ENCODE measurements at regions not wholly inside any gene's neighbourhood (a gene's known extent, or its start where the extent isn't known, plus 50 kb on each side); places are given as distances from the start of the nearest gene placed in this dataset.

DNA sequence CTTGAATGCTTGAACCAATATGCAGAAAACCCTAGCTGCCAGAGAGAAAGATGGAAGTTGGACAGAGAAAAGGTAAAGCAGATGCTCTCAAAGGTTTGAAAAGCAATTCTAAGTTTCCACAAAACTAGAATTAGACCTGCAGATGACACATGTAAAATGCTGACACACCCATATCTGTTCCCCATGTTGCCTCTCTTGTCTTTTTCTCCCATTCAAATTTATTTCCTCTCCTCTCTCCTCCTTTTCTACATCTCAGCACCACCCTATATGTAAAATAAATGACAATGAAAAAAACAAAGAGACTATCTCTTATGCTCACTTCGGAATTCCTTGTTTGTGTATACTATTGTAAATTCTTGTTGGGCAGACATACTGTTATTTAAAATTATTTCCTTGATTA is 75.5 kb upstream of the PLEKHA5 start:
- no peak for DNase-seq (ENCODE audit: low spot score)

DNA sequence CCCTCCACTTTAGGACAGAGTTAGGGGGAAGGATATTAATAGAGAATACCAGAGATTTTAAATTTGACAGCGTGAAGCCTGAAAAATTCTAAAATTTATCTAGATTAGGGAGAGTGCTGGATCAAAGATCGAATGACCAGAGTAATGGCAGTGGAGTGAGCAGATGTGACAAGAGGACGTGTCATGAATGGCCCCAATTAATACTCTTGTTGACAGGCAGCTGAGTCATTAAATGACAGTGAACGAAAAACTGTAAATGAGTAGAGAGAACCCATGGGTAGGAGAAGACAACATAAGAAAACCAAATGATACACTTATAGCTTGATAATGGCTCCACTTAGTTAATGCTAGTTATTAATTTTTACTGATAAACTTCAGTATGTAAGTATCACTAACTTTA is 73.9 kb upstream of the PLEKHA5 start:
- DNase-seq (ENCODE audit: low spot score) = no peak

DNA sequence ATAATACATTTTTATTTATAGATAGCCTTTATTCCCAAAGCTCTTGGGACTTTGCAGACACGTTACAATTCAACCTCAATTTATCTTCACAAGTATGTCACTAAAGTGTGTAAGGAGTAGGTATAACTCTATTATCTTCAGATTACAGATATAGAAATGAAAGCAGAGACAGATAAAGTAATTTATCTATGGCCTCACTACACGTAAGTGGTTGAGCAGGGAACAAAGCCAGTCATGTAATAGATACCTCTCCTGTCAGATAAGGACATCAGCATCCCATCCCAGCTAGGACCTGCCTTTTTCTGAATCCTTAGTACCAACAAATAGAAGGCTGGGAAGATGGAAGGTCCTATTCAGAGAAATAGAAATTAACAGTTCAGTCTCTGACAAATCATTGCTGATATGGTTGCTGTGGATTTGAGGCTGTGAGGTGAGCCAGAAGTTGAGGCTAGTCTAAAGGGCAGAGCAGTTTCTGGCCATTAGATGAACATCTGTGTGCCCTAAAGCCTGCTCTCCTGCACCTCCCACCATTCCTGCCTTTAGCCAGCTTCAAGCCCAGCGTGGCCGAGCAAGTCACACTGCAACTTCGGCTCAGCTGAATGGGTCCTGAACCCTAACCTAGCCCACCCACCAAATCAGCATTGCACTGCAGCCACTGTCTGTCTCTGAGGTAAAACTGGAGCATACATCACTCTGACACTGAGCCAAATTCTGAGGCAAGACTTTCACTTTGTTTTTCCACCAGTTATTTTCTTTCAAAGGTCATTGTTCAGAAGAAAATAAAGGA is 71.1 kb upstream of the PLEKHA5 start:
- DNase-seq (ENCODE audit: low spot score) = no peak

DNA sequence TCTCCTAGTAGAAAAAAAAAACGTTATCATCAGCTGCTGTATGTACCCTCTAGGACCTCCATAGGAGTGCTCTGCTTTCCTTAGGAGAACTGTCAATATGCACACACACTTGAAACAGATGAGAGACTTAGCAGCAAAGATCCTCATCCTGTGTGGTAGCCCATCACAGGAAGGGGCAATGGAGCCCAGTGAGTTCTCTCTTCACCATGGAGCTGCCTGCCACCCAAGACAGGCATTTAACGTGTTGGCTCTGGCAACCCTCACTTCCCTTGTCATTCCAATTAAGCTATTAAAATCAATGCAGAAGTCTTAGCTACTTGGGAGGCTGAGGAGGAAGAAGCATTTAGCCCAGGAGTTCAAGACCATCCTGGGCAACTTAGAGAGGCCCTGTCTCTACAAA is 64.8 kb upstream of the PLEKHA5 start:
- no peak for DNase-seq (ENCODE audit: low spot score)

DNA sequence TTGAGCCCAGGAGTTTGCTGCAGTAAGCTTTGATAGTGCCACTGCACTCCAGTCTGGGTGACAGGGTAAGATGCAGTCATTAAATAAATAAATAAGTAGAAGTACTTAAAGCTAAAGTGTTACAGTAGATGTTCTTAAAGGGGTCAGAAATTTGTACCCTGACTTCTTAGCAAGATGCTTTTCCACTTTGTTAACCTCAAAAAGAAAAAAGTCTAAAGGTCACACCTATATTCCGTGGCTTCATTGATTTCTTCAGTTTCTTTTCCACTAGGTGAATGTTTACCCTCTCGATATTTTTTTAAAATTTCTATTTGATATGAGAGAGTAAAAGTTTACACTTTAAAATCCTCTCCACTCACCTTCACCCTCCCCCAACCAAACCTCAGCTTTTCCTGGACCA is 64.3 kb upstream of the PLEKHA5 start:
- no peak for DNase-seq (ENCODE audit: low spot score)

DNA sequence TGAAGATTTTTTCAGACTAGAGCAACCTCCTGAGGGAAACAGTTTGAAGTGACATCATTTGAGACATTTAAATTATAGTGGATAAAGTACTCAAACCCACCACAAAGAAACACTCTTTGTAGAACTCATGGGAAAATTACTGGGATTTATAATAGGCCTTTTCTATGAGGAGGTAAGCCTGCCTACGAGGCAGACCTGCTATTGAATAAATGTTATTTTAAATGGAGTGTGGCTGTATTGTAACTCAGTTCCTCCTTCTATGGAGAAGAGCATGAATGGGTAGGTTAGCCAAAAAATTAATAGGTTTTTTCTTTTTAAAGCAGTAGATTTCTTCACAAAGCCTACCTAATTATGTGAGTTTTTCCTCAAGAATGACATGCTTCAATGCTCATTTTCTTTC is 63.7 kb upstream of the PLEKHA5 start:
- DNase-seq (ENCODE audit: low spot score) = no peak

DNA sequence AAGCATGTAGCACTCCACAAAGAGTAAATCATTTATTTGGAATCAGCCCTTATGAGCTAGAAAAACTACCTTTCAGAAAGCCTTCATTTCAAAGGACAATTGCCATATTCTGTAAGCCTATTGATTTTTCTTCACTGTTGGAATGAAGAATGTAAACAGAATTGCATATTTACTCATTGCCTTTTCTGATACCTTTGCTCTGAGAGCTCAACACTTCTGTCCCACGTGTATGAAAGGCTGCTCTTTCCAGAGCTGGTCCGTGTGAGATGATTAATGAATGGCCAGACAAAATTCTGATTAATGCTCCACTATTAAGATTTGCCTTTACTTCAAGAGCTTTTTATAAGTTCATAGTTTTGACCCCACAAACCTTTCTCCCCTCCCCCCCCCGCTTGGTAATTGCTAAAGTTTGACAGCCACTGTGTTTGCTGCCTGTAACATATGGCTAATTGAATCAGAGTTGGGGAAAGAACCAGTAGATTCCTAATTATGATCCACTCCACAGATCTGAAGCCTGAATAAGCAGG is 63.0 kb upstream of the PLEKHA5 start:
- DNase-seq (ENCODE audit: low spot score) = no peak

DNA sequence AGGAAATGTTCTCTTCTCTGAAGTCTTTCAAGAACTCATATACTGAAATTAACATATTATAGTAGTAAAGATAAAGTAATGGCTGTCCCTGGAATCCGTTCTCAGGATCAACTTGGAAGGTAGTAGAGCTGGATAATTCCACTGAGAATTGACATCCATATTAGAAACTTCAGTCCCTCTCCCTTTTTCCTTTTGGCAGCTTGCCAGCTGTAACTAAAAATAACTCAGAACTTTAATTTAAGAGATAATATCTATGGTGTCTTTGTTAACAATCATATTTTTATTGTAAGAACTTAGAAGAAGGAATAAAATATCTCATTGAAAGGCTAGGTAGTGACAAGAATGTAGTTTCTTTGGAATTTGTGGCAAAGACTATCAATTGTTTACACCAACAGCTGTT is 61.4 kb upstream of the PLEKHA5 start:
- DNase-seq (ENCODE audit: low spot score) = no peak

DNA sequence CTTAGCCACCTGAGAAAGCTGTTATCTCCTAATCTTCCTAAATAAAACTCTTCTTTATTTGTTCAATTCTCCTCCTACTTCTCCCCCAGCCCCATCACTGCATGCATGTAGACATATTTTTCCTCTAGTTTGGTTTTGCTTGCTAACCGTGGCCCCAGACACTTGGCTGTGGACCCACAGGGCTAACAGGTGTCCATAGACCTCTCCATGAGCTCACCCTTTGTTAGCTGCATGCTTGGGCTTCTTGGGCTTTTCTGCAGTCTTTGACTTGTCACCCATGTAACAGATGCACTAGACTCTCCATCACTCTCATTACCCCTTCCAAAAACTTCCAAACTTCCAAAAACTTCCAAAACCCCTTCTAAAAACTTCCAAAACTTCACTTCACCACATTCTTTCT is 59.2 kb upstream of the PLEKHA5 start:
- DNase-seq (ENCODE audit: low spot score) = no peak

DNA sequence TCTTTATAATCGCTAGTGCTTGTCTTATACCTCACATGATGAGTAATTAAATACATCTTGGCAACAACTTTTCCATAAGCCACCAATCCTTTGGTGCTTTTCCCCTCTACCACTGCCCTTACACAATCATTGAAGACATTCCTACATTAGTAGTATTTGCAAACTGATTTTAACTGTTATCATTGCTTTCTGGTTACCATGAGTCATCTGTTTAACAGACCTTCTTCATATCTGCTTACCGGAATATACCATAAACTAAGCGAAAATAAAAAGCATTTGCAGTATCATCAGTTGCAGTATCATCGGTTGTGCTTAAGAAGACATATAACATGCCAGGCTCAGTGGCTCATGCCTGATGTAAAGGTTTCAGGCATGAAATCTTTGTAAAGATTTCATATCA is 54.8 kb upstream of the PLEKHA5 start:
- DNase-seq (ENCODE audit: low spot score) = no peak

DNA sequence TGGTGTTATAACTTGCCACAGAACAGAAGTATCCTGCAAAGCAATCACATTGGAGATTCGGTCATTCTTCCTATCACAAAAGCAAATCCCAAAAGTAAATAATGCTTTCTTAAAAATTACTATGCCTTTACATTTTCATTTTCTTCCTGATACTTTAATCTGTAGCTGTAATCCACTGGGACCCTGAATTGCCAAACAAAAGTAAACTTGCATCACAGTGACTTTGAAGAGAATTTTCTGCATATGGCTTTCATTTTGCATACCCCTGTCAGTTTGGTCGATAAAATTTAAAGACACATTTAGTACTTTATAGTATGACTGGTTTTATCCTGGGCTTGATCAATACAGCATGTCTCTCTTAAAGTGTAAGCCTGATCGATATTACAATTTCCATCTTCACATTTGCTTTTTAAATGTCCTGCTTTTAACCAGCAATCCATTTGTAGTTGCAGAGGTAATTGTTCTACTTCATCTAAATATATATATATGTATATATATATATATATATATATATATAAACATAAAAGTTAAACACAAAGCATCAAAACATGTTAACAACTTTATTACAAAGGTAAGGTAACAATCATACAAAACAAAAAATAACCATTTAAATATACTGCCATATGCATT is 53.7 kb upstream of the PLEKHA5 start:
- DNase-seq (ENCODE audit: low spot score) = no peak
